ENCODE measurements at regions not wholly inside any gene's neighbourhood (a gene's known extent, or its start where the extent isn't known, plus 50 kb on each side); places are given as distances from the start of the nearest gene placed in this dataset.

GRCh38 chr14:98237939-98238338 lies 1034.1 kb downstream of the BCL11B start:
- TF ChIP-seq CTCF (IDR thresholded peaks at IDR 0.05), result no peak
- TF ChIP-seq ZFX (IDR thresholded peaks at IDR 0.05; ENCODE audit: borderline replicate concordance), result no peak
